Pons (tissue), 1 donor: ENCODE measurements at regions not wholly inside any gene's neighbourhood (a gene's known extent, or its start where the extent isn't known, plus 50 kb on each side); places are given as distances from the start of the nearest gene placed in this dataset.

Source experiments
- DNase-seq: peaks from one replicate; pipeline ENCODE4 v3.0.0-alpha.2; 2016; ENCODE audit warnings: low spot score

- DNase-seq: no peak
These were observed 115.9 kb upstream of the NEK7 start for GRCh38 chr1:198040880-198041279.

- no peak for DNase-seq
These were observed 114.6 kb upstream of the NEK7 start for GRCh38 chr1:198042168-198042567.

GRCh38 chr1:198047913-198048312, 108.9 kb upstream of the NEK7 start:
- no peak for DNase-seq

GRCh38 chr1:198054510-198054909, 102.3 kb upstream of the NEK7 start:
- DNase-seq: no peak

GRCh38 chr1:198056255-198056654, 100.5 kb upstream of the NEK7 start:
- DNase-seq: no peak

- no peak for DNase-seq
These were observed 92.6 kb upstream of the NEK7 start for GRCh38 chr1:198064181-198064580.

GRCh38 chr1:198068285-198068684, 88.5 kb upstream of the NEK7 start:
- peak; percentile 11 for DNase-seq

GRCh38 chr1:198072177-198072576, 84.6 kb upstream of the NEK7 start:
- DNase-seq: no peak

- DNase-seq: no peak
These were observed 81.5 kb upstream of the NEK7 start for GRCh38 chr1:198075296-198075695.

- no peak for DNase-seq
These were observed 77.3 kb upstream of the NEK7 start for GRCh38 chr1:198079432-198079951.

- DNase-seq: no peak
These were observed 74.2 kb upstream of the NEK7 start for GRCh38 chr1:198082576-198082975.

- DNase-seq: no peak
These were observed 73.2 kb upstream of the NEK7 start for GRCh38 chr1:198083549-198083948.

- DNase-seq: no peak
These were observed 72.4 kb upstream of the NEK7 start for GRCh38 chr1:198084241-198084908.

- no peak for DNase-seq
These were observed 70.6 kb upstream of the NEK7 start for GRCh38 chr1:198086051-198086745.

- no peak for DNase-seq
These were observed 69.0 kb upstream of the NEK7 start for GRCh38 chr1:198087831-198088230.

GRCh38 chr1:198088360-198089071, 68.3 kb upstream of the NEK7 start:
- DNase-seq: peak; percentile 14

- no peak for DNase-seq
These were observed 60.4 kb upstream of the NEK7 start for GRCh38 chr1:198096390-198096789.

- DNase-seq: no peak
These were observed 57.0 kb upstream of the NEK7 start for GRCh38 chr1:198099755-198100154.

- DNase-seq: no peak
These were observed 54.9 kb upstream of the NEK7 start for GRCh38 chr1:198101716-198102453.

- no peak for DNase-seq
These were observed 54.4 kb upstream of the NEK7 start for GRCh38 chr1:198102454-198102827.

- no peak for DNase-seq
These were observed 51.6 kb upstream of the NEK7 start for GRCh38 chr1:198105185-198105584.

GRCh38 chr1:198106011-198106410, 50.8 kb upstream of the NEK7 start:
- no peak for DNase-seq
